NCI-H1092 treated with DMSO at 0.1 percent for 48 hours (cell line): ENCODE measurements at regions not wholly inside any gene's neighbourhood (a gene's known extent, or its start where the extent isn't known, plus 50 kb on each side); places are given as distances from the start of the nearest gene placed in this dataset.
A peak's percentile ranks its signal among the peaks of the same experiment; 100 is the strongest.
"Not testable (repeated sequence)": the region's sequence is repeated elsewhere in the genome, so short reads cannot be mapped to it uniquely, and the experiment has no call there.

Experiments used
- DNase-seq: peaks from one replicate; lab custom pipeline; 2025; lab: John Stamatoyannopoulos, UW

GRCh38 chr3:177338697-177339219 lies 141.5 kb upstream of the TBL1XR1 start:
- DNase-seq: no peak

- DNase-seq: not testable (repeated sequence)
Measured at GRCh38 chr3:177339220-177339703, 142.0 kb upstream of the TBL1XR1 start.

- DNase-seq: no peak
Measured at GRCh38 chr3:177340243-177340830, 143.1 kb upstream of the TBL1XR1 start.

DNA sequence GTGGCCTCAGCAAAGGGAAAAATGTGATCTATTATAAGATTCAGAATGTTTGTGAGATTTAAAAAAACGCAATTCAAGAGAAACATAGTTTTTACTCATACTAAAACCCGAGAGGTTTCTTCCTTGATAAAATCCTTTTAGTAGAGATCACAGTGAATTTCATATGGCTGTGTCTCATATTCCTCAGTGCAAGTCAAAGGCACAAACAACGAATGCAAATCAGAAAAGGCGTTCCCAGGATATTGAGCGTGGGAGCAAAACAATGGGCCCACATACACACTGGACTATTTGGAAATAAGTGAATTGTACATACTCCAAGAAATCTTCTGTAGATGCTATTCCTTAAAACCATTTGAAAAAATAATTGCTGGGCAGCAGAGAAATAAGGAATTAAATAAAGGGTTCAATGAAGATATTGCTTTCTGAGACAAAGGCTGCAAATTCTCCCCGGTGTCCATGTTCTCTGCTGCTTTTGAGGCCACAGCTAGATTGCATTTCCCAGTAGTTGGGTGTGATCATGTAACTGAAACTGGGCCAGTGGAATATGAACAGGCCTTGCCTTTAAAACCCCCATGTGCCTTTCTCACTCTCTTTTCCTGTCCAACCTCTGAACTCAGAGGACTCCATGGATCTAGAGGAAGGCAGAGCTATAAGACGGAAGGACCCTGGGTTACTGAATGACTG lies 144.6 kb upstream of the TBL1XR1 start:
- no peak for DNase-seq

GRCh38 chr3:177343122-177343625 lies 145.9 kb upstream of the TBL1XR1 start:
- DNase-seq: no peak

- peak; percentile 86 for DNase-seq
Measured at GRCh38 chr3:177345049-177345972, 148.0 kb upstream of the TBL1XR1 start.

DNA sequence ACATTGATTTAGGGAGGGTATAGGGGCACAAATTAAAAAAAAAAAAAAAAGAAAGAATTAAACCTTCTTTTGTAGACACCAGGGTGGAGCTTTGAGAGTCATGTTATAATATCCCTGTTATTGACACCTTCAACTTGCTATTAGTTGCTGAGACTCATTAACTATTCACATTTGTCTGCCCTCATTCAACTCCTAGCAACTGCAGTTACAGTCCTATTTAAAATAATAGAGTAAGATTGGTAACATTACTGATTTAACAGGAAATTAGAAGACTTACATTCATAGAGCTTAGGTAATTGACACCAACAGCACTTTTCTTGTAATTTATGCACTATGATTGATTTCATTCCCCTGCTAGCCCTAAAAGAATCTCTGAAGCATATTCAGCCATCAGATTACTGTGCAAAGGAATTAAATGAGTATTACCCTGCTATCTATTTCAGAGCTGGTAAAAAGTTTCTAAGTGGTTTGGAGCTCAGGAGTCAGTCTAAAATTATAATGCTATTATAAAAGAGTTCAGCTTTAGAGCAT lies 148.8 kb upstream of the TBL1XR1 start:
- no peak for DNase-seq

- no peak for DNase-seq
Measured at GRCh38 chr3:177346878-177347277, 149.6 kb upstream of the TBL1XR1 start.

GRCh38 chr3:177347611-177348010 lies 150.3 kb upstream of the TBL1XR1 start:
- DNase-seq: no peak

GRCh38 chr3:177348974-177349373 lies 151.7 kb upstream of the TBL1XR1 start:
- DNase-seq: no peak

DNA sequence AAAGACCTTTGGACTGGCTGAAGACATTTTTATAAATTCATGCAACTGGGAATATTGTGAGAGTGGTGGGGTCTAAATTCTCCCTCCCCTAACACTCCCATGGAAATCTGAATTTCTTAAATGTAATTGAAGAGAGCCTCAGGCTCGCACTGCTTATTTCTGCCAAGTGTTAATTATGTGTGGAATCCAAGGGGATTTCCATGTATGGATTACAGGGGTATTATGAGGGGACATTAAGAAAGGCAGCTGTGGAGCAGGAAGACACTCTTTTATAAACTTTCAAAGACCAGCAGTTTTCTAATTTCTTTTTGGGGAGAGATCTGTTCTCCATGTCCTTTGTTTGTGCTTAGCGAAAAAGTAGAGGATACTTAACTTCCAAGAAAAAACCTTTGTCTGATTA lies 152.1 kb upstream of the TBL1XR1 start:
- no peak for DNase-seq

GRCh38 chr3:177350121-177350520 lies 152.8 kb upstream of the TBL1XR1 start:
- no peak for DNase-seq

DNA sequence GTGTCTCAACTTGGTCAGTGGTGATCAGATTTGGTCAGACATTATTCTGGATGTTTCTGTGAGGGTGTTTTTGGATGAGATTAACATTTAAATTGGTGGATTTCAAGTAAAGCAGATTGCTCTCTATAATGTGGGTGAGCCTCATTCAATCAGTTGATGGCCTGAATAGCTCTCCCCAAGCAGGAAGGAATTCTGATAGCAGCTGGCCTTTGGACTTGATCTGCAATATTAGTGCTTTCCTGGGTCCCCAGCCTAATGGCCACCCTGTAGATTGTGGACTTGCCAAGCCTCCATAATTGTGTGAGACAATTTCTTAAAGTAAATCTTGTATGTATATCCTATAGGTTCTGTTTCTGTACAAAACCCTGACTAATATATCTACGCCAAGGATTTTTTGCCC lies 153.9 kb upstream of the TBL1XR1 start:
- no peak for DNase-seq

DNA sequence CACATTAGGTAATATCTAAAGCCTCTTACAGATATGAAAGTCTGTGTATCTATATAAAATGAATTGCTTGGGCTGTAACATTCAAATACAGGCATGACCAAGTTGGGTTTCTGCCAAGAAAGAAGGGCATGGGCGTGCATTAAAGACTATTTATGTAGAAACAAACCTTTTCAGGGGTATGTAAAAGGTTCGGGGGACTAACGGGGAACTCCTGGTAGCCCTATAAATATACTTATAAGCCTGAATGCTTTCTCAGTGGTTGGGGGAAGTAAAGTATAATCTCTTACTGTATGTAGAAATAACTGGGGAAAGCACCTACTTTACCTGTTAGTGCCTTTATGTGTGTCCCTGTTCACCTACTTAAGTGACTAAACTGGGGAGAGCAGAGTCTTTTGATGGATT lies 154.5 kb upstream of the TBL1XR1 start:
- no peak for DNase-seq

- no peak for DNase-seq
Measured at GRCh38 chr3:177352424-177352823, 155.1 kb upstream of the TBL1XR1 start.

DNA sequence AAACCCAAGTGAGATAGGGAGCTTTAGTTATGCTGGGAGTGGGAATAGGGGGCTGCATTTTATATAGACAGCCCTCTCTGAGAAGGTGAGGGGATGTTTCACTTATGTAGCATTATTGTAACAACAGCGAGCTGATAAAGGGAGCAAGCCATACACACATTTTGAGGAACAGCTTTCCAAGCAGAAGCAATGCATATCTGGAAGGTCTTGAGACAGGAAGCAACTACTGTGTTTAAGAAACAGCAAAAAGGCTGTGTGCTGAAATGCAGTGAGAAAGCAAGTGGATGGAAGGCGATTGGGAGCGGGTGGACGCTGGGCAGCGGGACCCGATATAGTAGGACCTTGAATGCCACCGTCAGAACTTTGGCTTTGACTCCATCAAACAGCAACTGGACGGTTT lies 155.9 kb upstream of the TBL1XR1 start:
- DNase-seq: no peak

- DNase-seq: not testable (repeated sequence)
Measured at GRCh38 chr3:177353879-177354278, 156.6 kb upstream of the TBL1XR1 start.

- no peak for DNase-seq
Measured at GRCh38 chr3:177354466-177354865, 157.2 kb upstream of the TBL1XR1 start.

DNA sequence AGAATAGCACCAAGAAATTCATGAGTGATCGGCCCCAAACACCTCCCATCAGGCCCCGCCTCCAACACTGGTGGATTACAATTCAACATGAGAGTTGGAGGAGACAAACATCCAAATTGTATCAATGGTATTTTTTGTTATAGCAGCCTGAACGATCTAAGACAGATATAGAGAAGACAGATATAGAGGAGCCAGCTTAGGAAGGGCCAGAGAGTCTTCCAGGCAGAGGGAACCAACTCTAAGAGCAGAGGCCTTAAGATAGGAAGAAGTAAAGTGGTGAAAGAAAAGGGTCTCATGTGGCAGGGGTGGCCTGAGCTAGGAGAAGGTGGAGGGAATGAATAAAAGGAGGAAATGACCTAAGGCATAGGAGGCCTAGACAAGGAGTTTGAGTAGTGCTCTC lies 158.8 kb upstream of the TBL1XR1 start:
- no peak for DNase-seq

- no peak for DNase-seq
Measured at GRCh38 chr3:177356952-177357351, 159.7 kb upstream of the TBL1XR1 start.

DNA sequence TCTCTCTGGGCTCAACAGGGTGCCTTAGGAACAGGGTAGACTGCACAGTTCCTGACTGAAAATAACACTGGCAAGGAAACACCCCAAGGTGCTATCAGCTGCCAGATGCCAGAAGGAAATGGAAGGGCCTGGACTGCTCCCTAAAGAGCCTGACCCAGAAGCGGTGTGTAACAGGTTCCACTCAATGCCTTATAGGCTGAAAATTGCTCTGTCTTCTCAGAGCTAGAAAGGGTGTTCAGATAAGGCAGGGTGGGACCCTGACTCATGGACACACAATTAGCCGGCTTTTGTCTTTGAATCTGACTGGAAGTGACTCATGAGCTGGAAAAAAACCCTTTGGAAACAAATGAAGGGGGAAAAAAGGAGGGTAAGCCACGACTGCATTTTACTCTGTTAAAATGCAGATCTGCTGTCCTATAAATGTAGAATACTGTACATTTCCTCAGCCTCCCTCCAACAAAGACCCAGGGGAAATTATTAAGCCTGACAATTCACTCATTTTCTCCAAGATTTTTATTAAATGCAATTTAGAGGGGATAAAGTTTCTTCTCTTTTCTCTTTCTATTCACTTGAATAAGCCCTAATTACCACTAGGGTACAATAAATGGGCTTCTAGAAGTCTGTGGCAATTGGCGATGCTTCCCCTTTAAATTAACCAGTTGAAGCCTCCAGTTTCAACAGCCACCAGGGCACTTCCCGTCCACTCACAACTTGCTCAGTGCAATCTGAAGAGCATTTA lies 160.2 kb upstream of the TBL1XR1 start:
- DNase-seq: peak; percentile 56
